ENCODE measurements at regions not wholly inside any gene's neighbourhood (a gene's known extent, or its start where the extent isn't known, plus 50 kb on each side); places are given as distances from the start of the nearest gene placed in this dataset.

- DNase-seq (ENCODE audit: low read depth, low spot score) = no peak
- ChIA-PET POLR2A (no interaction called here), CTCF (no interaction called here)
- intact Hi-C loops (cut with micrococcal nuclease) = no loop called here
- Histone ChIP-seq H3K79me2 (ENCODE audit: control insufficient read depth, insufficient read depth, low read length) (no peaks in the 10 kb centered on the region), H3K27me3 (ENCODE audit: control insufficient read depth in 2 of 2, insufficient read depth in 2 of 2, low read length in 2 of 2) (no peaks in the 10 kb centered on the region), H3K27ac (ENCODE audit: insufficient read depth, low read depth, low read length) (no peak overlapping the region), H3K9me1 (replicated peaks; ENCODE audit: control insufficient read depth, extremely low read depth, insufficient read depth, low read length) (no peaks in the 10 kb centered on the region), H2AFZ (ENCODE audit: low read depth, low read length) (no peak overlapping the region), H3K4me2 (ENCODE audit: insufficient read depth, low read length) (no peak overlapping the region), H3K9ac (replicated peaks; ENCODE audit: extremely low read depth, insufficient read depth, low read length) (no peak overlapping the region), H3K4me1 (ENCODE audit: control insufficient read depth, extremely low read depth, insufficient read depth, low read length) (no peaks in the 10 kb centered on the region), H3K4me3 (replicated peaks in 1 of 3; ENCODE audit: insufficient read depth in 1 of 3, low read depth in 1 of 3, low read length in 3 of 3) (no peak overlapping the region), H4K20me1 (replicated peaks; ENCODE audit: control insufficient read depth, extremely low read depth, insufficient read depth, low read length) (no peaks in the 10 kb centered on the region), H3K36me3 (ENCODE audit: control insufficient read depth in 2 of 2, extremely low read depth in 1 of 2, insufficient read depth in 2 of 2, low read length in 2 of 2) (no peaks in the 10 kb centered on the region), H3K9me3 (replicated peaks; ENCODE audit: control insufficient read depth, insufficient read depth, low read length) (peaks cover 3% of the 10 kb centered on the region)
- dilution Hi-C loops (cut with MboI; ENCODE audit: extremely low pct_ligation_motif_present, low sequenced_read_pairs) = no loop called here
- no TSS peak for BruUV-seq (replicated peaks)
- no peak for FAIRE-seq
- TF ChIP-seq POLR2AphosphoS5 (IDR thresholded peaks at IDR 0.05; ENCODE audit: insufficient read depth, low read depth, low read length) (no peak), POLR2A (IDR thresholded peaks at IDR 0.05; ENCODE audit: low read depth, low read length) (no peak), JUN (IDR thresholded peaks at IDR 0.05; ENCODE audit: borderline replicate concordance, insufficient read depth, insufficient read length, low read depth) (no peak), GATA2 (IDR thresholded peaks at IDR 0.05; ENCODE audit: insufficient read depth, insufficient read length, low read depth, low read length) (no peak), FOS (IDR thresholded peaks at IDR 0.05; ENCODE audit: borderline replicate concordance, insufficient read depth, low read length) (no peak), MYC (IDR thresholded peaks at IDR 0.05; ENCODE audit: low read depth, low read length) (no peak), CTCF (IDR thresholded peaks at IDR 0.05; ENCODE audit: extremely low read depth in 1 of 2, insufficient read depth in 1 of 2, low read depth in 1 of 2, low read length in 2 of 2) (no peak), MAX (IDR thresholded peaks at IDR 0.05; ENCODE audit: insufficient read depth, insufficient read length) (no peak), EZH2 (IDR thresholded peaks at IDR 0.05; ENCODE audit: borderline replicate concordance, low read depth, low read length, severe bottlenecking) (no peak)
Observed at GRCh38 chr5:6187501-6187900, 190.8 kb downstream of the MED10 start.
